ENCODE measurements at regions not wholly inside any gene's neighbourhood (a gene's known extent, or its start where the extent isn't known, plus 50 kb on each side); places are given as distances from the start of the nearest gene placed in this dataset.

DNA sequence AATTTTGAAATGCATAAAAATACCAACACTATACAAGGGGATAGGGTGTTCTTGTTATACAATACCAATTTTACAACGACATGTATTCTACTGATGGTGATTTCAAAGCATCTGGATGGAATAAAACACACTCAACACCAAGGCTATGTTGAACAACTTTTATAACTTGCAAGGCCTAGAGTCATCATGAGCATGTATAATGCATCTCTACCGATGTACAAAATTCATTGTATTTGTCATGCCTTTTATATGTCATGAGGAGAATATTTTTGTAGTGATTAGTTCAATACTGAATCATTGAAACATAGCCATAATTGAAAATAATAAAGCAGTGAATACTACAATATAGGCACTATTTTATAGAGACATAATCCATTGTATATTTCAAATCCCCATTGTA is 160.2 kb downstream of the ETV1 start:
- no peaks in the 10 kb centered on the region for H3K36me3 ChIP-seq (ENCODE audit: insufficient read depth)
- H3K4me3 ChIP-seq (IDR thresholded peaks at IDR 0.05; ENCODE audit: insufficient read depth, low read depth, low read length): no peak overlapping the region
- TF ChIP-seq, protein P1, sequence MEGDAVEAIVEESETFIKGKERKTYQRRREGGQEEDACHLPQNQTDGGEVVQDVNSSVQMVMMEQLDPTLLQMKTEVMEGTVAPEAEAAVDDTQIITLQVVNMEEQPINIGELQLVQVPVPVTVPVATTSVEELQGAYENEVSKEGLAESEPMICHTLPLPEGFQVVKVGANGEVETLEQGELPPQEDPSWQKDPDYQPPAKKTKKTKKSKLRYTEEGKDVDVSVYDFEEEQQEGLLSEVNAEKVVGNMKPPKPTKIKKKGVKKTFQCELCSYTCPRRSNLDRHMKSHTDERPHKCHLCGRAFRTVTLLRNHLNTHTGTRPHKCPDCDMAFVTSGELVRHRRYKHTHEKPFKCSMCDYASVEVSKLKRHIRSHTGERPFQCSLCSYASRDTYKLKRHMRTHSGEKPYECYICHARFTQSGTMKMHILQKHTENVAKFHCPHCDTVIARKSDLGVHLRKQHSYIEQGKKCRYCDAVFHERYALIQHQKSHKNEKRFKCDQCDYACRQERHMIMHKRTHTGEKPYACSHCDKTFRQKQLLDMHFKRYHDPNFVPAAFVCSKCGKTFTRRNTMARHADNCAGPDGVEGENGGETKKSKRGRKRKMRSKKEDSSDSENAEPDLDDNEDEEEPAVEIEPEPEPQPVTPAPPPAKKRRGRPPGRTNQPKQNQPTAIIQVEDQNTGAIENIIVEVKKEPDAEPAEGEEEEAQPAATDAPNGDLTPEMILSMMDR (conservative IDR thresholded peaks at IDR 0.05; ENCODE audit: low read depth, low read length): no peak
- no peaks in the 10 kb centered on the region for H3K27me3 ChIP-seq (ENCODE audit: insufficient read depth, low read depth)
- H3K4me2 ChIP-seq: no peak overlapping the region
- H3K27ac ChIP-seq: no peak overlapping the region
- H3K79me2 ChIP-seq (ENCODE audit: insufficient read depth, low read depth): no peaks in the 10 kb centered on the region
- no peaks in the 10 kb centered on the region for H4K20me1 ChIP-seq (ENCODE audit: insufficient read depth)
- H2AFZ ChIP-seq (ENCODE audit: low read depth): no peak overlapping the region
- no peak overlapping the region for H3K9ac ChIP-seq
- H3K4me1 ChIP-seq (ENCODE audit: low read depth, poor library complexity, severe bottlenecking): no peaks in the 10 kb centered on the region

DNA sequence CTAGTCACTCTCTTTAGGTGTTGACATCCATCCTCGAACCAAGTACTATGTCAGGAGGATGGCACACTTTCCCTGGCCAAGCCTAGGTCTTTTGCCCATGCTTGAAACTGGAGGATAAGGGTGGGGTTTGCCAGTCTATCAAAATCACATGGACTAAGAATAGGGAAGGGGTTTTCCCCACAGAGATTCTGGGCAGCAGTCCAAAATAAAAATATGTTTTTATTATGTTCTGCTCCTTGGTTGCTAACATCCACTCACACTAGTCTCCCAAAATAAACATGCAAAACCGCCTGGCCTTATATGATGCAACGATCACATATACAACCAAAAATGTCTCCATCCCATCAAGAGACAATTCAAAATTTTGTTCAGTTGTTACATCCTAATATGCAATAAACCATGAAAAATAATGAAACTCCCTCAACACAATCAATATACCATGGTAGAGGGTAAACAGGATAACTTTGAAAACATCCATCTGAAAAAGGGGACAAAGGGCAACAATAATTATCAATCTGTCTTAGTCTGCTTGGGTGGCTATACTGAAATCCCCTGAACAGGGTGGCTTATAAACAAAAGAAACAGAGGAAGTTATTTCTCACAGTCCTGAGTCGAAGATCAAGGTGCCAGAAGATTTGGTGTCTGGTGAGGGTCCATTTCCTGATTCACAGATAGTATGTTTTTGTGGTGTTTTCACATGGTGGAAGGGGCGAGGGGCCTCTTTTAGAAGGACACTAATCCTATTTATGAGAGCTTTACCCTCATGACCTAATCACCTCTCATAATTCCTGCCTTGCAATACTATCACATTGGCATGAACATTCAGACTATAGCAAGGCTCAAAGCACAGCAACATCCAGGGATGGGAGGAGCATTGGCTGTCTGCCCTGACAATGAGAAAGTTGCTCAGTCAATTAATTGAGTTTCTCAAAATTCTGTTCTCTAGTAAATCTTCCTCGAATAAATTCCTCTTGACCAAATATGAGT is 159.3 kb downstream of the ETV1 start:
- H3K36me3 ChIP-seq (ENCODE audit: insufficient read depth): no peaks in the 10 kb centered on the region
- TF ChIP-seq, protein P1 (conservative IDR thresholded peaks at IDR 0.05; ENCODE audit: low read depth, low read length): no peak
- H2AFZ ChIP-seq (ENCODE audit: low read depth): no peak overlapping the region
- no peak overlapping the region for H3K4me3 ChIP-seq (IDR thresholded peaks at IDR 0.05; ENCODE audit: insufficient read depth, low read depth, low read length)
- no peaks in the 10 kb centered on the region for H3K79me2 ChIP-seq (ENCODE audit: insufficient read depth, low read depth)
- no peak overlapping the region for H3K4me2 ChIP-seq
- no peaks in the 10 kb centered on the region for H3K4me1 ChIP-seq (ENCODE audit: low read depth, poor library complexity, severe bottlenecking)
- H3K27ac ChIP-seq: no peak overlapping the region
- no peaks in the 10 kb centered on the region for H4K20me1 ChIP-seq (ENCODE audit: insufficient read depth)
- no peaks in the 10 kb centered on the region for H3K27me3 ChIP-seq (ENCODE audit: insufficient read depth, low read depth)
- H3K9ac ChIP-seq: no peak overlapping the region

DNA sequence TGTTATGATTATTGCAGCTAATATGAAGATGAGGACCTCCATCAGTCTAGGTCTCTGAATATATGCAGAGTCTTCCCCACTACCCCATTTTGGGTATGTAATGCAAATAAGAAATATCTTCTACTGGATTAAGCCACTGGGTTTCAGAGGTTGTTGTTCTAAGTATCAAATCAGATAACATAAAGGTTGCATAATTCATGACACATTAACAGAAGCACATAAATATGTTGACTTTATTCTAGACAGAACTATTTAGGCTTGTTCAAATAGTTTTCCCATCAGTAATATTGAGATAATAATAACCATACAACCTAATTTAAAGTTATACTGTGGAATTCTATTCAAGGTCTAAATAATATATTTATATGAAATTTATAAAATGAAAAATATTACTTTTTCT is 157.1 kb downstream of the ETV1 start:
- no peaks in the 10 kb centered on the region for H3K27me3 ChIP-seq (ENCODE audit: insufficient read depth, low read depth)
- H3K27ac ChIP-seq: no peak overlapping the region
- no peaks in the 10 kb centered on the region for H3K79me2 ChIP-seq (ENCODE audit: insufficient read depth, low read depth)
- TF ChIP-seq, protein P1 (conservative IDR thresholded peaks at IDR 0.05; ENCODE audit: low read depth, low read length): no peak
- no peak overlapping the region for H3K4me3 ChIP-seq (IDR thresholded peaks at IDR 0.05; ENCODE audit: insufficient read depth, low read depth, low read length)
- no peak overlapping the region for H2AFZ ChIP-seq (ENCODE audit: low read depth)
- H3K4me2 ChIP-seq: no peak overlapping the region
- H3K36me3 ChIP-seq (ENCODE audit: insufficient read depth): no peaks in the 10 kb centered on the region
- no peak overlapping the region for H3K9ac ChIP-seq
- H3K4me1 ChIP-seq (ENCODE audit: low read depth, poor library complexity, severe bottlenecking): no peaks in the 10 kb centered on the region
- no peaks in the 10 kb centered on the region for H4K20me1 ChIP-seq (ENCODE audit: insufficient read depth)

DNA sequence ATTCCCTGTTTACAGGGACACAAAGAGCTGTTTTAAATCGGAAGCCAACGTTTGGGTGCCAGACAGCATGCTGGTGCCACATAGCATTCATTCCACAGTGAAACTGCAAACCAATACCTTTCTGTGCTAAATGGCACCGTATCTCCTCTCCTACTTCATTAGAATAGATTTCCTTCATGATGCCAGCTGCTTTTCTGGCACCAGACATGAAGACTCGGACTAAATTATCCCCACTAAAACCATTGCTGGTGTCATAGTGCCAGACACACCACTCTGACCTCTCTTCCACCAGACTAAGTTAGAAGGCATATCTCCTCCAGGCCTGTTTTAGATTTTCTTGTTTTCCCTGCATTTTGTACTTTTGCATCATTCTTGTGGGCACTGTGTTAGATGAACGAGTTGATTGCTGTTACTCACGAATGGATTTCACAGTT is 155.1 kb downstream of the ETV1 start:
- Histone ChIP-seq H3K27me3 (ENCODE audit: insufficient read depth, low read depth) (no peaks in the 10 kb centered on the region), H3K79me2 (ENCODE audit: insufficient read depth, low read depth) (no peaks in the 10 kb centered on the region), H3K36me3 (ENCODE audit: insufficient read depth) (no peaks in the 10 kb centered on the region), H4K20me1 (ENCODE audit: insufficient read depth) (no peaks in the 10 kb centered on the region), H2AFZ (ENCODE audit: low read depth) (no peak overlapping the region), H3K27ac (no peak overlapping the region), H3K4me1 (ENCODE audit: low read depth, poor library complexity, severe bottlenecking) (no peaks in the 10 kb centered on the region), H3K4me2 (no peak overlapping the region), H3K4me3 (IDR thresholded peaks at IDR 0.05; ENCODE audit: insufficient read depth, low read depth, low read length) (no peak overlapping the region), H3K9ac (no peak overlapping the region)
- TF ChIP-seq, protein P1 (conservative IDR thresholded peaks at IDR 0.05; ENCODE audit: low read depth, low read length): no peak

All from KMS-11 (cell line).